GM18868 (cell line): ENCODE measurements at regions not wholly inside any gene's neighbourhood (a gene's known extent, or its start where the extent isn't known, plus 50 kb on each side); places are given as distances from the start of the nearest gene placed in this dataset.

Experiments used
- ATAC-seq: cut with Tn5 transposase; IDR thresholded peaks from one replicate; pipeline ENCODE4 v1.9.1; 2021; ENCODE audit warnings: mild to moderate bottlenecking, moderate library complexity; ENCODE audit not compliant: unreplicated experiment

GRCh38 chr5:159779481-159779880, 136.8 kb upstream of the ADRA1B start:
- no peak for ATAC-seq

- no peak for ATAC-seq
Measured at GRCh38 chr5:159780246-159780645, 136.0 kb upstream of the ADRA1B start.

GRCh38 chr5:159781626-159782157, 134.6 kb upstream of the ADRA1B start:
- ATAC-seq, result no peak

- ATAC-seq, result no peak
Measured at GRCh38 chr5:159782197-159782994, 133.9 kb upstream of the ADRA1B start.

GRCh38 chr5:159782995-159783300, 133.3 kb upstream of the ADRA1B start:
- no peak for ATAC-seq

GRCh38 chr5:159783726-159784247, 132.5 kb upstream of the ADRA1B start:
- no peak for ATAC-seq

GRCh38 chr5:159784993-159785392, 131.3 kb upstream of the ADRA1B start:
- no peak for ATAC-seq

GRCh38 chr5:159785656-159786055, 130.6 kb upstream of the ADRA1B start:
- ATAC-seq, result no peak

GRCh38 chr5:159786201-159786600, 130.1 kb upstream of the ADRA1B start:
- no peak for ATAC-seq

GRCh38 chr5:159786901-159787691, 129.2 kb upstream of the ADRA1B start:
- ATAC-seq, result no peak

- no peak for ATAC-seq
Measured at GRCh38 chr5:159787837-159788236, 128.4 kb upstream of the ADRA1B start.

GRCh38 chr5:159788835-159789331, 127.4 kb upstream of the ADRA1B start:
- ATAC-seq, result no peak

- ATAC-seq, result no peak
Measured at GRCh38 chr5:159792180-159792579, 124.1 kb upstream of the ADRA1B start.

GRCh38 chr5:159797261-159797970, 118.9 kb upstream of the ADRA1B start:
- no peak for ATAC-seq

- no peak for ATAC-seq
Measured at GRCh38 chr5:159799701-159800100, 116.6 kb upstream of the ADRA1B start.

- ATAC-seq, result no peak
Measured at GRCh38 chr5:159800131-159800840, 116.0 kb upstream of the ADRA1B start.

- no peak for ATAC-seq
Measured at GRCh38 chr5:159801303-159801702, 115.0 kb upstream of the ADRA1B start.

GRCh38 chr5:159802661-159803060, 113.6 kb upstream of the ADRA1B start:
- ATAC-seq, result no peak

GRCh38 chr5:159804121-159804520, 112.2 kb upstream of the ADRA1B start:
- no peak for ATAC-seq

- no peak for ATAC-seq
Measured at GRCh38 chr5:159805021-159805420, 111.3 kb upstream of the ADRA1B start.
